Chondrocyte (in vitro differentiated cells): ENCODE measurements at regions not wholly inside any gene's neighbourhood (a gene's known extent, or its start where the extent isn't known, plus 50 kb on each side); places are given as distances from the start of the nearest gene placed in this dataset.
"Not testable (repeated sequence)": the region's sequence is repeated elsewhere in the genome, so short reads cannot be mapped to it uniquely, and the experiment has no call there.

Source experiments
- DNase-seq: peaks from one replicate; pipeline ENCODE4 v3.0.0; 2021; ENCODE audit warnings: mixed read lengths, low spot score
- H3K27ac Mint-ChIP-seq: one replicate; pipeline ENCODE4 v1.8.0; 2021; ENCODE audit warnings: mild to moderate bottlenecking, moderate library complexity, mixed read lengths; ENCODE audit not compliant: unreplicated experiment
- H3K27me3 Mint-ChIP-seq: 2 replicates; pipeline ENCODE4 v1.8.0; 2021; ENCODE audit warnings: low read depth, mixed read lengths
- H3K36me3 Mint-ChIP-seq: 2 replicates; pipeline ENCODE4 v1.8.0; 2021; ENCODE audit warnings: low read depth, mixed read lengths
- H3K4me1 Mint-ChIP-seq: 2 replicates; pipeline ENCODE4 v1.8.0; 2021; ENCODE audit warnings: low read depth, mild to moderate bottlenecking, mixed read lengths
- H3K4me3 Mint-ChIP-seq: one replicate; pipeline ENCODE4 v1.8.0; 2021; ENCODE audit warnings: mild to moderate bottlenecking, moderate library complexity, mixed read lengths; ENCODE audit not compliant: unreplicated experiment
- H3K9me3 Mint-ChIP-seq: 2 replicates; pipeline ENCODE4 v1.8.0; 2021; ENCODE audit warnings: low read depth, mixed read lengths
- TF ChIP-seq, protein P1 (sequence below): fragments of 200-600 bp; sonication (generic); IDR thresholded peaks from 2 replicates; pipeline ENCODE4 v1.5.0; 2021; ENCODE audit warnings: antibody characterized with exemption, mild to moderate bottlenecking, moderate library complexity

DNA sequence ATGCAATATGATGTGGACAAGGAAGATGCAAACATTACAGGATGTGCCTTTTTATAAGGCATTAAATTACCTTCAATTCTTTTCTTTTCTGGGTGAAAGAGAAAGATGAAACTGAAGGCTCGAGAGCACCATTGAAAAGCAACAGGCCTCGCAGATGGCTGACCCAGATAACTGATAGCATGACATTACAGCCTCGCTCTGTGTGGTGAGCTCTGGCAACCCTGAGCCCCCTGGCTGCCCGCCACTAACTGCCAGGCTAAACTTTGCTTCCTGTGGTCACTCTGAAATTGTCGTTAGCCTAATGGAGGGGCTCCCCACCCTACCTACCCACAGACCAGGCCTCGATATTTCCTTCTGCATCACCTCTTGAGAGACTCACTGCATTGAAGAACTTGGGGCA is 516.8 kb upstream of the FANCL start:
- Mint-ChIP-seq H3K9me3 (no peaks in the 10 kb centered on the region), H3K36me3 (no peaks in the 10 kb centered on the region), H3K4me3 (no peak overlapping the region), H3K27me3 (peaks cover 4% of the 10 kb centered on the region), H3K27ac (no peak overlapping the region), H3K4me1 (no peaks in the 10 kb centered on the region)
- TF ChIP-seq, protein P1, sequence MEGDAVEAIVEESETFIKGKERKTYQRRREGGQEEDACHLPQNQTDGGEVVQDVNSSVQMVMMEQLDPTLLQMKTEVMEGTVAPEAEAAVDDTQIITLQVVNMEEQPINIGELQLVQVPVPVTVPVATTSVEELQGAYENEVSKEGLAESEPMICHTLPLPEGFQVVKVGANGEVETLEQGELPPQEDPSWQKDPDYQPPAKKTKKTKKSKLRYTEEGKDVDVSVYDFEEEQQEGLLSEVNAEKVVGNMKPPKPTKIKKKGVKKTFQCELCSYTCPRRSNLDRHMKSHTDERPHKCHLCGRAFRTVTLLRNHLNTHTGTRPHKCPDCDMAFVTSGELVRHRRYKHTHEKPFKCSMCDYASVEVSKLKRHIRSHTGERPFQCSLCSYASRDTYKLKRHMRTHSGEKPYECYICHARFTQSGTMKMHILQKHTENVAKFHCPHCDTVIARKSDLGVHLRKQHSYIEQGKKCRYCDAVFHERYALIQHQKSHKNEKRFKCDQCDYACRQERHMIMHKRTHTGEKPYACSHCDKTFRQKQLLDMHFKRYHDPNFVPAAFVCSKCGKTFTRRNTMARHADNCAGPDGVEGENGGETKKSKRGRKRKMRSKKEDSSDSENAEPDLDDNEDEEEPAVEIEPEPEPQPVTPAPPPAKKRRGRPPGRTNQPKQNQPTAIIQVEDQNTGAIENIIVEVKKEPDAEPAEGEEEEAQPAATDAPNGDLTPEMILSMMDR = no peak
- DNase-seq = no peak

DNA sequence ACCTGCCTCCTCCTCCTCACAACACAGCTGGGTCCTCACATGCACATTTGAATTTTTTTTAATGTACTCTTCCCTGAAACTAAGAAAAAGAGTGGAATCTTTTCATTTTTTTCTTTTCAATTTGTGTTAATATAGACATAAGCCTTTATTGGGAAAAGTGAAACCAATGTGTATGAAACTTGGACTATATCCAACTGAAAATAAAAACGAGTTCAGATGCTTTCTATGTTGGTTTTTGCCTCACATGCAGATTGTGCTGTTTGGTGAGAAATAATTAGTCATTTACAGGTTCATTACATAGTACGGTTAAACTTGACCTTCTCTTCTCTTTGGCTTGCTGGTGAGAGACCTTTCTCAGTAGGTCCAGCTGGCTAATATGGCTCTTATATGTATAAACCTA is 515.2 kb upstream of the FANCL start:
- TF ChIP-seq, protein P1 = no peak
- no peak overlapping the region for H3K27ac Mint-ChIP-seq
- H3K36me3 Mint-ChIP-seq = no peaks in the 10 kb centered on the region
- no peak overlapping the region for H3K4me3 Mint-ChIP-seq
- peaks cover 6% of the 10 kb centered on the region for H3K27me3 Mint-ChIP-seq
- DNase-seq = no peak
- no peaks in the 10 kb centered on the region for H3K4me1 Mint-ChIP-seq
- H3K9me3 Mint-ChIP-seq = peaks cover 7% of the 10 kb centered on the region

DNA sequence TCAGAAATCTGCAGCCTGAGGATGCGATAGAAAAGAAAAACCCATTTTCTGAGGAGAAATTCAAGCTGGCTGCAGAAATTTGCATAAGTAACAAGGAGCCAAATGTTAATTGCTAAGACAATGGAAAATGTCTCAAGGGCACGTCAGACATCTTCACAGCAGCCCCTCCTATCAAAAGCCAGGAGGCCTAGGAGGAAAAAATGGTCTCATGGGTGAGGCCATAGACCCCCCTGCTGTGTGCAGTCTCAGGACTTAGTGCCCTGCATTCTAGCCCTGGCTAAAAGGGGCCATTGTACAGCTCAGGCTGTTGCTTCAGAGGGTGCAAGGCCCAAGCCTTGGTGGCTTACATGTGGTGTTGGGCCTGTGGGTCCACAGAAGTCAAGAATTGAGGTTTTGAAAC is 511.4 kb upstream of the FANCL start:
- not testable (repeated sequence) for H3K4me3 Mint-ChIP-seq, H3K27me3 Mint-ChIP-seq, H3K27ac Mint-ChIP-seq, H3K9me3 Mint-ChIP-seq, DNase-seq, H3K4me1 Mint-ChIP-seq, H3K36me3 Mint-ChIP-seq

DNA sequence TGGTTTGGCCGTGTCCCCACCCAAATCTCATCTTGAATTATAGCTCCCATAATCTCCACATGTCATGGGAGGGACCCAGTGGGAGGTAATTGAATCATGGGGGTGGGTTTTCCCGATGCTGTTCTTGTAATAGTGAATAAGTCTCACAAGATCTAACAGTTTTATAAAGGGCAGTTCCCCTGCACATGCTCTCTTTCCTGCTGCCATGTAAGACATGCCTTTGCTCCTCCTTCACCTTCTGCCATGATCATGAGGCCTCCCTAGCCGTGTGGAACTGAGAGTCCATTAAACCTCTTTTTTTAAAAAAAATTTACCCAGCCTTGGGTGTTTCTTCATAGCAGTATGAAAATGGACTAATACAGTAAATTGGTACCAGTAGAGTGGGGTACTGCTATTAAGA is 510.6 kb upstream of the FANCL start:
- not testable (repeated sequence) for H3K4me1 Mint-ChIP-seq, H3K4me3 Mint-ChIP-seq, H3K27ac Mint-ChIP-seq, H3K36me3 Mint-ChIP-seq, H3K9me3 Mint-ChIP-seq, DNase-seq, H3K27me3 Mint-ChIP-seq

DNA sequence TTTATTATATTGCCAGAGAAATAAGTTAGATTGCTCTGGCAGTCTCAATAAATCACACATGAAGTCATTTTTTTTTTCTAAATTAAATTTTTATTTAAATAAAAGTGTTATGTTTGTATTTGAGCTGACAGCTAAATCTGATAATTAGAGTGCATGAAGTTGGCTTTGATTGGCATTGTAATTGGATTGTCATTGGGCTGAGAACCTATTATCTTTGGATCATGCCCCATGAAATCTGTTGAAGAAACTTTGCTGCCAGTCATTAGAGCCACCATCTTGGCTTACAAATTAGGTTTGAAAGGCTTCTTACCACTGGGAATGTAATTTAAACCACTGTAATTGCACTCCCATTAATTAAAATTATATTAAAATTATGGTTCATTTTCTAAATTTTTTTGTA is 507.9 kb upstream of the FANCL start:
- Mint-ChIP-seq H3K4me3 (no peak overlapping the region), H3K36me3 (no peaks in the 10 kb centered on the region)

DNA sequence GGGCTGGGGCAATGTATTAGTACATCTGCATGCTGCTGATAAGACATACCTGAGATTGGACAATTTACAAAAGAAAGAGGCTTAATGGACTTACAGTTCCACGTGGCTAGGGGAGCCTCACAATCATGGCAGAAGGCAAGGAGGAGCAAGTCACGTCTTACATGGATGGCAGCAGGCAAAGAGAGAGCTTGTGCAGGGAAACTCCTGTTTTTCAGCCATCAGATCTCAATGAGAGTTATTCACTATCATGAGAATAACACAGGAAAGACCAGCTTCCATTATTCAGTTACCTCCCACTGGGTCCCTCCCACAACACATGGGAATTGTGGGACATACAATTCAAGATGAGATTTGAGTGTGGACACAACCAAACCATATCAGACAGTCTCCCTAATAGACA is 504.2 kb upstream of the FANCL start:
- H3K4me1 Mint-ChIP-seq, H3K27ac Mint-ChIP-seq, H3K4me3 Mint-ChIP-seq, DNase-seq, H3K36me3 Mint-ChIP-seq, H3K9me3 Mint-ChIP-seq, H3K27me3 Mint-ChIP-seq: not testable (repeated sequence)

More for the DNA sequence above, 507.9 kb upstream of the FANCL start:
- DNase-seq = no peak
- Mint-ChIP-seq H3K4me1 (no peaks in the 10 kb centered on the region), H3K9me3 (peaks cover 7% of the 10 kb centered on the region), H3K27ac (no peak overlapping the region), H3K27me3 (peaks cover 6% of the 10 kb centered on the region)
- TF ChIP-seq, protein P1 = no peak

DNA sequence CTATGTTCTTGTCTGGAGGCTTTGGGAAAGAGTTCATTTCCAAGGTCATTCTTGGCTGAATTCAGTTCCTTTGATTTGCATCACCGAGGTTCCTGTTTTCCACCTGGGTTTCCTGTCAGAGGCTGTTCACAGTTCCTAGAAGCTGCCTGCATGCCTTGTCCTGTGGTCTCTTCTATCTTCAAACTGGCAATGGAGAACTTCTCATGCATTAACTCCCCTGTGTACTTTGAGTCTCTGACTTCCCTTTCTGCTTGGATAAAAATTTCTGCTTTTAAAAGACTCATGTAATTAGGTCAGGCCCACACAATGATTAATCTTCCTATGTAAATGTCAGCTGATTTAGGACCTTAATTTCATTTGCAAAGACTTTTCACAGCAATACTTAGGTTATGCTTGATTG is 499.3 kb upstream of the FANCL start:
- peaks cover 12% of the 10 kb centered on the region for H3K27me3 Mint-ChIP-seq
- H3K4me3 Mint-ChIP-seq = no peak overlapping the region
- no peaks in the 10 kb centered on the region for H3K9me3 Mint-ChIP-seq
- H3K27ac Mint-ChIP-seq = no peak overlapping the region
- no peaks in the 10 kb centered on the region for H3K36me3 Mint-ChIP-seq
- no peak for DNase-seq
- TF ChIP-seq, protein P1 = no peak
- H3K4me1 Mint-ChIP-seq = no peaks in the 10 kb centered on the region
